Stimulated activated naive CD4-positive, alpha-beta T cell (primary cell): ENCODE measurements at regions not wholly inside any gene's neighbourhood (a gene's known extent, or its start where the extent isn't known, plus 50 kb on each side); places are given as distances from the start of the nearest gene placed in this dataset.

ENCODE experiments used
- DNase-seq, 6 experiments: peaks; one replicate each; lab custom pipeline; 2025; lab: John Stamatoyannopoulos, UW

DNA sequence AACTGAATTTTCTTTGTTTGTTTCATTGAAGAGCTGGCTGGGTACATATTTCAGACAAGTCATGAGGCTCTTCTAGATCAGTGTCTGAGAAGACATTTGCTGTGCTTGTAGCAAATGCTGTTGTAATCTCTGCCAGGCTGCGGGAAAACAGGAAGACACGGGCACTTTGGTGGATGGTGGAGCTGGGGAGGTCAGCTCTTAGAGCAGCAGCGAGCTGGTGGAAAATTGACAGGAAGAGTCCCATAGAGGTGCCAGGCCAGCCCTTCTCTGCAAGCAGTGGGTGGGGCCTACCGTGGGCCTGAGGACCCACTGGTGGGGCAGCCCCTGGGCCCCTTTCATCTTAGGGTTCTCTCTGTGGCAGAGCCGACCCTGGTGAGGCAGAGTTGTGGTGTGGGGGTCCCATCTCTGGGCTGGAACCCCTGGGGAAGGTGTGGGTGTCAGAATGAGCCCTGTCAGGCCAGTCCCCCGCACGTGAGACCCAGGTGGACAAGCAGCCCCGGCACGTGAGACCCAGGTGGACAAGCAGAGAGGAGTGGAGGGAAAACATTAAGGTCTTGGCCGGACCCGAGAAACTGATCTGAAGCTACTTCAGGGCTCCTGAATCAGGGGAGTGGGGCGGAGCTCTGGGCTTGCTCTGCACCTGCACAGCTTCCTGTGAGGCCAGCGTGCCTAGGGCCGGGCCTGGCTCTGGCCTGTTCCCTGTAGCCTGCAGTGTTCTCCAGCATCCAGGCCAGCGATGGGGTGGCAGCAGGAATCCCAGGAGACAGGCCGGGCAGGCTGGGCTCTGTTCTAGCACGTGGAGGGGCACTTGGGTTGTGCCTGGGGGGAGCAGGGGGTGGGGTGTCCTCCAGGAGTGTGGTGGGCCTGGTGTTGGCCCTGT is 273.5 kb upstream of the HDAC4 start:
- DNase-seq = no peak

DNA sequence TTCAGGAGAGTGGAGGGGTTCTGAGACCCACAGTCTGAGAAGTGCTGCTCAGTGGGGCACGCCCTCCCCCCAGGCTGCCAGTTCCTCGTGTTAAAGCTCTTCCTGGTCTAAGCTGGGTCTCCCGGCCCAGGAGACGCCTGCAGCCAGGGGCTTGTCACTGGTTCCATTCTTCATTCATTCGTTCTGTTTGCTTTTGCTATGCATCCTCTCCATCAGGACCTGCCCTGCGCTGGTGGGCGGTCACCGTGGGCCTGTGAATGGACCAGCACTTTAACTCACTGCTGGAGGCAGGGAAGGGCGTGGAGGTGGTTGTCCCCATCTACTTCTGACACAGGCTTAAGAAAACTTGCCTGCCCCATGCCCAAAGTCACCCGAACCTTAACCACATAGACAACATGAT is 272.8 kb upstream of the HDAC4 start:
- DNase-seq = no peak

DNA sequence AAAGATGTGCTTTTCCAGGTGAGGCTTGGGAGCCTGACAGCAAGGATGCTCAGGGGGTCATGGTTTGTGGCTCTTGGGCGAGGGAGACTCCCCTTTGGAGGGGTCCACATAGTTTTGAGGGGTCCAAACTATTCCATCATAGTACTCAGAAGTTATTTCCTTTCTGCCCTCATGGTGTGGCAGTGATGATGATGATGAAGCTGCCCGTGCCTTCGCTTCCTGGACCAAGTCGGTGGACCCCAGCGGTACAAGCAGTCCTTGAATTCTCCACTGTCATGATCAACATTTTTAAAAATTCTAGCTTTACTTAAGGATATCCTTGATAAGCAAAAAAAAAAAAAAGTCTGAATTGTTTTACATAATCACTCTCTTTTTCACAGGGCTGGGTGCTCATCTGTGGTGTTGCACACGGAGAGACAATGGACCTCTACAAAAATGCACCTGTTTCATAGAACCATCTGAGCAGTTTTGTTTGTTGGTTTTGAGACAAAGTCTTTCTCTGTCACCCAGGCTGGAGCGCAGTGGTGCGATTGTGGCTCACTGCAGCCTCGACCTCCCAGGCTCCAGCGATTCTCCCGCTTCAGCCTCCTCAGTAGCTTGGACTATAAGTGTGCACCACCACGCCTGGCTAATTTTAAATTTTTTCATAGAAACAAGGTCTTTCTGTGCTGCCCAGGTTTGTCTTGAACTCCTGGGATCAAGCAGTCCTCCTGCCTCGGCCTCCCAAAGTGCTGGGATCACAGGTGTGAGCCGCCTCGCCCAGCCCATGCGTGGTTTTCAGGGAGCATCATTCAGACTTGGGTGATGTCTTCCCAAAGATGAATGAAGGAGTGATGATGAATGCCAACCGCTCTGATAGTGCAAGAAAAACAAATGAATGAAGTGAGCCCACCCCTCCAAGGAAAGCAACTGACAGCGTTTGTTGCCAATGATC is 271.4 kb upstream of the HDAC4 start:
- no peak for DNase-seq

DNA sequence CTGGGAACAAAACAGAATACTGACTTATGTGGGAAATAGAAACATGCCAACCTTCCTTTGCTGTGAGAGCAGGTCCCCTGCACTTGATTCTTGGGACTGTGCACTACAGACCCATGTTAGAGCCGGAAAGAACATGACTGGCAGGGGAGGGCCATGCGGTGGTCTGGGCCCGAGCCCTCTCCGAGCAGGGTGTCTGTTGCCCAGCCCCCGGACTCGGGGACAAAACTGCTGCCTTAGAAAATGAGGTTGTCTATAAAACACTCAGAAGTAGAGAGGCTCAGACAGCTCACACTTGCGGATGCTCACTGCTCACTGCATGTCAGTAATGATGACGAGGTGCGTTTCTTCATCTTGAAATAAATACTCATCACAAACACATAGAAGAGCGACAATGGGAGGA is 270.7 kb upstream of the HDAC4 start:
- no peak for DNase-seq

DNA sequence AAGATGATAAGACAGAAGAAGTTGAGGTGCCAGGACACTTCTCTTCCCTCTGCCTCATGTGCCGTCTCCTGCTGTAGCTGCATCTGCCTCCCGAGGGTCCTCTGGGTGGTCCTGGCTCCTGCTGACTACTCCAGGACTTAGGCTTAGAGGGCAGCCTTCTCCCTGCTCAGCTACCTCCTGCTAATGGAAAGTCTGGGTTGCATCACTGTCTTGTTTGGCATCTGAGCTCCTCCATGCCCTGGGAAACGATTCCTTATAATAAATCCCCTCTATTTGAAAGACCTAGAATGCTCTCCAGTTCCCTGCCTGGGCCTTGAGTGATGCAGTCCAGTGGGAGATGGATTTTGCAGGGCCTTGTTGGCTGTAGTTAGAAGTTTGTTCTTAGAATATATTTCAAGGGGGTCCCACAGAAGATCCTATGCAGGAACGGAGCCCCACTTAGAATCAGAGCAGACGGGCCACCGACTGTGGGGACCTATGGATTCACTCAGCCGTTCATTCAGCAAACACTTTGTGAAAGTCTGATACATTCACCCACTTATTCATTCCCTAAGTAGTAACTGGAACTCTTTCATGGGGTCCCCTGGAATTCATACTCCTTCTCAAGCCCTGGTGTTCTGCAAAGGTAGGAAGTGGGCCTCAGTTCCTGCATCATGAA is 269.8 kb upstream of the HDAC4 start:
- DNase-seq = no peak

DNA sequence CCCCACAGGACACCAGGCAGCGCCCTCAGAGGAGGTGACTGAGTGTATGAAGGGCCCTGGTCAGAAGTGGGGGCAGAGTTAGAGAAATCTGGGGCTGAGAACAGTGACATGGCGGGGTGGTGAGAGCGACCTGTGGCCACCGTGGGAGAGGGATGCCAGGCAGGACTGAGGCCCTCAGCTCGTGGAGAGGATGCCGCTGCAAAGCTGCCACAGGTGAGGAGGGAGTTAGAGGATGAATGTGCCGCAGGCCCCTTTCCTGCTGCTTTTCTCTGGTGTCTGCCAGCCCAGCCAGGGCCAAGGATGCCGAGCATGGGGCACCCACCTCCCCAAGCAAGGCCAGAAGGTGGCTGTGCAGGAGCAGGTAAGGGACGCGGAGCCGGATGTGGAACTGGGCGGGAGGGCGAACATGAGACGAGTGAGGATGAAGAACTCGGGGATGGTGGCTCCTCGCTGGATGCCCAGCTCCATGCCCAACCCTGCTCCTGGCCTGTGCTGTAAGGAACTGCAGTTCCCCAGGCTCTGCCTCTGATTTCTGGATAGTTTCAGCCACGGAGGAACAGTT is 269.2 kb upstream of the HDAC4 start:
- no peak for DNase-seq

DNA sequence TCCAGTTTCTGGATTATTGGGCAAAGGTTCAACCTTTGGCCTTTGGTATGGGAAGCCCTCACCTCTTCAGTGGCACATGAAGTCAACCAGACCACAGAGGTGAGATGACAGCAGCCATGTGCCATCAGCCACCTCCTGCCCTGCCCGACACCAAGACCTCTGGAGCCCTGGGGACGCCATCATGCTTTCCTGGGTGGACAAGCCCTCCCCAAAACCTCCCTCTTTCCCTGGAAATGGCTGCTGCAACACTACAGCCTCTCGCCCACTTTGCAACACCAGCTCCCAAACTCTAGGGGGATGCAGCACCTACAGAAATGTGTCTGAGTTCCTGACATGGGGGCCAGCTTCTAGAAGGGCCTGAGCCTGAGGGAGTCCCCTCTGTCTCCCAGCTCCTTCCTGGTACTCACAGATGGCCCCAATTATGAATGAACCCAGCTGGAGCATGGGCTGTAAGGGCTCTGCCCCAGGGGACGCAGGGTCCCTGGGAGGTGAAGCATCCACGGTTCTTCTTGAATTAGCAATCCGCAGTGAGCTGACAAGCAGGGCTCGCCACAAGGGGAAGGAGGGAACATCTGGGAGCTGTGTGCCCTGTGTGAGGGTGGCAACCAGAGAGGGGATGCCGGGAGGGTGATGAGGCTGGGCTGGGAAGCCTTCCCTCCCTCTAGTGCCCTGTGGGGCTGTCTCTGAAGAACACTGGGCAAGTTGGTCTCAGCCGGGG is 268.5 kb upstream of the HDAC4 start:
- no peak for DNase-seq

DNA sequence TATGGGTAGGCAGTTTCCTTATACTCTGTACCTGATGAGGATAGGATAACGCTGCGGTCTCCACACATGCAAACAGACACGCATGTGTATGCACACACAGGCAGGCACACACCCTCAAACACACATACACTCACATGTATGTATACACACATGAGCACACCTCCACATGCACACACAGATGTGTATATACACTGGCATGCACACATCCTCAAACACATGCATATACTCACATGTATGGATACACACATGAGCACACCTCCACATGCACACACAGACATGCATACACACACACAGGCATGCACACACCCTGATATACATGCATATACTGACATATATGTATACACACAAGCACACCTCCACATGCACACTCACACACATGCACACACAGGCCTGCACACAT is 267.8 kb upstream of the HDAC4 start:
- DNase-seq = no peak

DNA sequence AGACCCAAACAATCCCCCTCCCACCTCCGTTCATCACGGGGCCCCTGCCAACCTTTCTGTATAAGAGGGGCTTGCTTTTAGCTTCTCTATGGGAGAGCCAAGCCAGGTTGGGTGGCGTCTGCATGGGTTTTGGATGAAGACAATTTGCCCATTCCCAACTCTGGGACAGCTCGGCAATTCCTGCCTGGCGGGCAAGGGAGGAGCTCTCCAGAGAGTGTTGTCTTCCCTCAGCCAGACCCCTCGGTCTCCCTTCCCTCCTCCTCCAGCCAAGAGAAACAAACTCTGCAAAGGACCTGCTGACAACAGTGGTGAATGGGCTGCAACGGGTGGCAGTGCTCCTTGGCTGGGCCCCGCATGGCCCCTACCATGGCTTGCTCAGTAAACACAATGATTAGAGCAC is 267.2 kb upstream of the HDAC4 start:
- no peak for DNase-seq

DNA sequence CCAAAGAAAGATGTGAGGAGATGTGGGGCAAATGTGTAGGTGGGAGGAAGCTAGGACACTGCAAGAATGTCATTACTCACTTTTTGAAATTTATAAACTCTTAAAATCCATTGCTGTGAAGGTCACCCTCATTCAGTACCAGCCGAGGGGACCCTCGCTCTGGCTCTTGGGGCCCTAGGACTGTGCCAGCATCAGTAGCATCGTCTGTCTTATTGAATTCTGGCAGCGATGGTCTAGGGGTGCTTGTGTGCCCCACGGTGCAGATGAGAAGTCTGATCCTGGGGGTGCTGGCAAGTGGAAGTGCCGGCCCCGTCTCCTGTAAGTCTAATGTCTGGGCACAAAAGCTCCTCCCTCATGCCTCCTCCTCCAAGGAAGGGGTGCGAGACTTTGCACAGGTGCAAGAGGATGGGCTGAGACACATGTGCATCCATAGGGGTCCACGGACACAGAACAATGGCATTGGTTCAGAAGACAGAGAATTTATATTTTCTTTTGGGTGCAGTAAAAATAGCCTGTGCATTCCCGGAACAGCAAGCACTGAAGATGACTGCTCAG is 266.7 kb upstream of the HDAC4 start:
- no peak for DNase-seq

DNA sequence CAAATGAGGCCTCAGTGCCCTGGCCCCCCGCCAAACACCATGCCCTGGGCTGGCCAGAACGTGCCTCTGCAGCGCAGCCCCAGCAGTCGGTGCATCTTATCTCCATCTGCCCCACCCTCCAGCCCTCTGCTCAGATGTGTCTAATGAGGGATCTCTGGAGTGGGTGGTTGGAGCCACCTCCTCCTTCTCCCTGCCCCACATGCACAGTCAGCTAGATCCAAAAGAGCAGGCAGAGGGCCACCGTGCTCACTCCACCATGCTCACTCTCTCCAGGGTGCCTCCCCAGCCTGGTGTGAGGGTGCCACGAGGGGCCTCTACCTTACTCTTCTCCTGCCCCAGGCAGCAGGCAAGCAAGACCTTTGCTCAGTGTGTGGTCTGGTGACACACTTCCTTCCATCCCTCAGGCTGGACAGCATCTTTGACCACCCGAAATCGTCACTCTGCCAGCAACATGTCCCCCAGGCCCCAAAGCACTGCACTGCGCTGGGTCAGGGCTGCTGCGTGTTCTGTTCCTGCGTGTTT is 266.1 kb upstream of the HDAC4 start:
- no peak for DNase-seq

DNA sequence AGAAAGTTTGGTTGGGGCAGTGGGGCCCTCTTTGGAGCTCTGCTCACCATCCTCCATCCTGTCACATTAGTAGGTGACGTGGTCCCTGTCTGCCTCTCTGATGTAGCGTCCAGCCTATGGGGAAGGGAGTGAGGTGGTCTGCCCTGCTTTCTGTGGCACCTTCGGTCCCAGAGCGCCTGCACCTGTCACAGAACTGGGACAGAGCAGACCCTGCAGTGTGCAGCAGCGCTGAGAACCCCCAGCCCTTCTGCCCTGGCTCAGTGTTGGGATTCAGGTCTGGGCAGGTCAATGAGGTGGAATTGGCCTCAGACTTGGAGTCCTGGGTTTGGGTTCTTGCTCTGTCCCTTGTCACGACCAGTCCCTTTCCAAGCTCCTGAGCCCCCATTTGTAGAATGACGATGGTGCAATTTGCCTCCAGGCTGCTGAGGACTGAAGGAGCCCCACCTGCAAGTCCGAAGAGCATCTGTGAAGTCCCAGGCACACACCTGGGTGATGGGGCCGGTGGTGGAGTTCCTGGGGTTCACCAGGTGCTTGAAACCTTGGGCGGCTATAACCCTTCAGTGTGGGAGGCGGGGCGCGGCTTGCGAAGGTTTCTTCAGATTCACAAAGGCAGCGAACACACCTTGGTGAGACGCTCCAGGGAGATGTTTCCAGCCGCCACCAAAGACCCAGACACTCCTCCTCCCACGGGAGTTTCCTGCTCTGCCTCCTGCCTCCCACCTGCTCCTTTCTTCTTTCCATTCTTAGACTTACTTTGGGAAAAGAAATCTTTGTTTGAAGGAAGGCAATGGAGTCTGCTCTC is 265.4 kb upstream of the HDAC4 start:
- no peak for DNase-seq

DNA sequence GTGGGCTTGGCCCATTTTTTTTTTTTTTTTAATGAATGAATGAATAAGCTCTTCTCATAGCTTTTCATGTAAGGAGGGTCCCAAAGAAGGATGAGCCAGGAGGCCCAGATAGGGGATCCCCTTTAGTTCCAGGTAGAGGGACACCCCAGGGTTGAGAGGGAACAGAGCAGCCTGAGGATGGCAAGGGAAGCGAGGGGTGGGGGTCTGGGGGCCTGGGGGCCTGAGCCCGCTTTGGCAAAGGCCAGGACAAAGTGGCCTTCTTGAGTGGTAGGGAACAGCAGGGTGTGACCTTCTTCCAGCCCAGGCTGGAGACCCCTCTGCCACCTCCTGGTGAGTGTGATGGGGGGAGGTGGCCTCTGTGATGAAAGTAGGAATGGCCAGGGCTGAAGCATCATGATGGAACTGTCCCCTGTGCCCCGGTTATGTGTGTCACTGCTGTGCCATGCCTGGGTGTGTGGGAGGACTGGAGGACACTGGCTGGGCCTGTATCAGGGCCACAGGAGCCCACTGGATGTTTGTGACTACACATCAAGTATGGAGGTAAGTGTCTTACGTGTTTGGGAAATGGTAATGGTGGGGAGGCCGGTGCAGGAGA is 263.5 kb upstream of the HDAC4 start:
- no peak for DNase-seq

DNA sequence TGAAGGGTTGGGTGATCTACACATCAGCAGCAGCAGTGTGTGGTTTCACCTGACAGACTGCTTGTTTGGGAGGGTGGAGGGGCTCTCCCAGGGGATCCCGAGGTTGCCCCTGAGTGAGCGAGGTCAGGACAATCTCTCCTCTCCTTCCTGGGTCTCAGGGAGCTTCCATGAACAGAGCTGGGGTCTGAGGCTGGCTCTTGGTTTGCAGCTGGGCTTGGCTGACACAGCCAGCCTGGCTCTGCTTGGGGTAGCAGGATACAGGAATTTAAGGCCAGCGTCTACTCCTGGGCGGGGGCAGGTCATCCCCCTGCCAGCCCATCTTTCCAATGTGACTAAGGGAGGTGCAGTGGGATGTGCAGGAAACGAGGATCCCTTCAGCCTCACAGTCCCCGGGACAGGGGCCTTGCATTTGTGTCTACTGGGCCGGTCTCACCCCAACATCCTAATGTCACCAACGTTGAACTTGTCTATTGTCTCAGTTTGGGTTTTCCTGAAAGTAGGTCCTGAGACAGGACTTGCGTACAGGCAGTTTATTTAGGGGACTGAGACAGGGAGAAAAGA is 262.6 kb upstream of the HDAC4 start:
- no peak for DNase-seq

DNA sequence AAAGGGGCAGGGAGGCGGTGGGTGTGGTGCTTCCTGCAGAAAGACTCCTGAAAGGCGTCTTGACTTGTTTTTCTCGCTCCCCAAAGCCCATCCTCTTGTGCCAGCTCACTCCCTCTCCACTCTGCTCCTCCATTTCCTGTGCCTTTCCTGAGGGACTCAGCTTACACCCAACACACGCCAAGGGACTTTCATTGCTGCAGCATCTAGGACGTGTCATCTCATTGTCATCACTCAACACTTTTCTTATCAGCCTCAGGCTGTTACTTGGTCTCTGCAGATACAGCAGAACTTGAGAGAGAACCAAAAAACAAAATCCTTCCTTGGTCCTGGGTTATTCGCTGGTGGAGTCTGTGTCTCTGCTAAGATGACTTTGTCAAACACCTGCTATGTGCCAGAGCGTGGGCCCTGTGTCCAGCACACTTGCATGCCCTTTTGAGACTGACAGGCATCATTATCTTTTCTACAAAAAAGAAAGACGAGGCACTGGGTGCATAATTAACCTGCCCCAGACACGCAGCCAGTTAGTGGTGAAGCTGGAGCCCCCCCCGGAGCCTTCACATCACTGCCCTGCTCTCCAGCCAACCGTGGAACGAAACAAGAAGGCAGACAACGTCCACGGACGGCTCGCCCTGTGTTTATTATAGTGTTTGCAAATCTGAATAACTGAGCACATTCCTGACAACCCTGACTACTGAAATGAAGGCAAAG is 261.7 kb upstream of the HDAC4 start:
- DNase-seq = no peak

DNA sequence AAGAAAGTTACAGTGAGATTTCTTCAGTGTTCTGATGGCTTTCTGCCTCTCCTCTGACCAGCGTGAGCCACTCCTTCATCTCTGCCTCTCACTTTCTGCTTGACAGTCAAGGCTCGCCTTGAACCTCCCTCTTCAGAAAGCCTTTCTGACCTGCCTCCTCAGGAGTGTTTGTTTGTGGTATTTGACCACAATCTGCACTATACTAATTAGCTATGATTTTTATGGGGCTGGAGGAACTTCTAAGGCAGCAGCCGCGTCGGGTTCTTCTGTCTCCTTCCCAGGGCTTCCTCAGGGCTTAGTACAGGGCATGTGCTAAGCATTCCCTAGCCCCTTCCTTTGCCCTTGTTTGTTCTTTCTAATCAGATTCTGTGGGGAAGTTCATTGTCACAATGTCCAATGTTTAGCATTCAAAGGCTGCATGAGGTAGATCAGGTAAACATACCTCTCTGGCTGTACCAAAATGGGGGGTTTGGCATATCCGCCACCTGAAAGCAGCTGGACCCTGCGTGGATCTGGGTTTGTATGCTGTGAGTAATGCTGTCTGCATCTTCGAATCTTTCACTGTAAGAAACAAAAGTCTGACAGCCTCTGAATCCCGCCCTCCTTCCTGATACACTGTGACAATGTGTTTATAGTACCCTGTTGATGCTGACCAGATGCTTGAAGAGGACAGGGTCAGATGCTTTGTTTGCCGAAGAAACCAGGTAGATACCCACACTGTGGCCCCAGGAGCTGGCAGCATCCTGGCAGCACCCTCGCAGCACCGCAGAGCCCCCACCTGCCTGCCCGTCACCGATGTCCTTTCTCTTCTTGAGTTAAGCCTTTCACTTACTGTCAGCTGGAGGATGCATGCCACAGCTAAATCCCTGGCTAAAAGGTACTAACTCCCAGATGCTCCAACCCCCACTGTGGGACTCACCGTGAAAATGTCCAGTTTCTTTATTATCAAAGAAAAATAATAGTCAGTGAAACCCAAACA is 260.8 kb upstream of the HDAC4 start:
- no peak for DNase-seq

DNA sequence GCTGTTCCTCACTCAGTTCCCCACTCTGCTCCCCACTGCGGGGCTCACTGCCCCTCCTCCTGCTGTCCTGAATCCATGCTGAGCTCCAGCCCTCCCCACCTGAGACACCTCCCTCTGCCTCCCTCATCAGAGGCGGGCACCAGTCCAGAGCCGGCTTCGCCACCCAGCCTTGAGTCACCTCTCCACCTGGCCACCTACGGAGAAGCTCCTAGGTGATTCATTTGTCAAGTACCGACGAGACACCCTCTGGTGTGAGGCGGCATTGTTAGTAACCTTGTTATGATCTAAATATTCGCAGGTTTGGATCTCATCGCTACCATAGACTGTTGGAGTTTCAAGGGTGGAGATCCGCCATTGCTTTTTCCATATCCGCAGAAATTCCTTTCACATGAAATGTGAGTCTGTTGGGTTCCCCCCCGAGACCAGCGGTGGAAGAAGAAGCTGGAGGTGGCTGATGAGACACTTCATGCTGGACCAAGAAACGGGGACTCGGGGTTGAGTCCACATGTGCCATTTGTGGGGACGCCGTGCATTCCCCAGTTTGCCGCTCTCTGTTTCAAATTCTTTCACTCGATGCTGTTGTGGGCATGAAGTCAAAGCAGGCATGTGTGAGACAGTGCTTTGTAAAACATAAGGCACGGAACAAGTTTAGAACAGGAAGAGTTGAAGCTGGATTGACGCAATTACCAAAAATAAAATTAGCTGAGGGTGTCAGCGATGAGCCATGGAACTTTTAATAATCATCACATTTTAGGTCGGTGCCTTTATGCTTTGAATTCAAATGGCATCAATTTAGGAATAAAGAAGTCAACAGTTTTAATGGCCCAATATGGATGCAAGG is 259.8 kb upstream of the HDAC4 start:
- no peak for DNase-seq
